Esophagus mucosa (tissue), 1 donor: ENCODE measurements at regions not wholly inside any gene's neighbourhood (a gene's known extent, or its start where the extent isn't known, plus 50 kb on each side); places are given as distances from the start of the nearest gene placed in this dataset.

ENCODE experiments used
- ATAC-seq: fragments of 200-7000 bp; cut with Tn5 transposase; one replicate; pipeline ENCODE4 v1.9.1; 2020
- donor health status: DM: yes; HTN: yes; CAD: no.

DNA sequence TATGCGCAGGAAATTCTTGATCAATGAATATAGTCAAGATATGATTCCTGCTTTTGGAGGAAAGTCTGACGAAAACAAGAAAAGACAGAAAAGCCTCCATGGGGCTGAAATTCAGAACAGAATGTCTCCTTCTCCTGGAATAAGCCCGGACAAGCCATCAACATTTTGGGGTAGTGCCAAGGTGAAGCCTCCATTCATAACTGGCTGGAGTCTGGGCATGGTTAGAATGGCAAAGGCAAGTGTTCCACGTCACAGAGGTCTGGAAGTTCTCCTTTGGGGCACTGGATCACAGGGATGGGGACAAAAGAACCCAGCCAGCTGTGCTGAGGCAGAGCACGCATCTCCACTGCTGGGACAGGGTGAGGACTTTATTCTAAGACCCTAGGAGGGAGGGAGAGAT, 505.7 kb downstream of the CMPK2 start:
- no peak for ATAC-seq

DNA sequence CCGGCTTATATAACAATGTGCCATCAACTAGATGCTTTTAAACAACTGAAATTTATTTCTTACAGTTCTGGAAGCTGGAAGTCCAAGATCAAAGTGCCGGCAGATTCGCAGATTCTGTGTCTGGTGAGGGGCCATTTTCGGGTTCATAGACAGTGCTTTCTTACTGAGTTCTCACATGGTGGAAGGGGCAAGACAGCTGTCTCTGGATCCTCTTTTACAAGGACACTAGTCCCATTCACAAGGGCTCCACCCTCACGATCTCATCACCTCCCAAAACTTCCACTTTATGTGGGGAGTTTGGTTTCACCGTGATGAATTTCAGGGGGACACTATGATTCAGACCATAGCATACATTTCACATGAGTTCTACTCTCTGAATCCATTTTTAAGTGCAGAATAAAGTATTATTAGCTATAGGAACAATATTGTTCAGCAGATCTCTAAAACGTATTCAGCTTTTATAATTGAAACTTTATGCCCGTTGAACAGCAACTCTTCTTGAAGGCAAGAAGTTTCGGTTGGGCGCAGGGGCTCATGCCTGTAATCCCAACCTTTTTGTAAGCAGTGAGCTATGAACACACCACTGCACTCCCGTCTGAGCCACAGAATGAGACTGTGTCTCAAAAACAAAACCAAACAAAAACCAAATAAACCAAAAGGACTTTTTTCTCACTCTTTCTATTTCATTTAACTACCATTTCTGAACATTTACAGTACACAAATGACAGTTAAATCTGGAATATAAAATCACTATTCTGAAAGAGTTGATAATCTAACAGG, 502.8 kb downstream of the CMPK2 start:
- ATAC-seq = no peak

DNA sequence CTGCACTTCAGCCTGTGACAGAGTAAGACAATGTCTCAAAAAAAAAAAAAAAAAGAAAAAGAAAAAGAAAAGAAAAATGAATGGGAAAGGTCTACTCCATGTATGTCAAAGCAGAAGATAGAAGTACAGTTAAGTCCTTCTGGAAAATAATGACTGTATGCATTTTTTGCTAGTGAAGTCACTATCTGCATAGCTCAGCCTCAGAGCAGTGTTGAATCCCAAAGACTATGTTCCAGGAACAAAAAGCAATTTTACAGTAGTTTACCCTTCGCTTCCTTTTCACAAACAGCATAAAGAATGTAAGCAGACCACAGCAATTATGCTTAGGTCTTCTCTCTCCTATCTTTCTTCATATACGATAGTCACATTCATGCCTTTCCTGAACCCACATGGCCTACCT, 497.4 kb downstream of the CMPK2 start:
- no peak for ATAC-seq

DNA sequence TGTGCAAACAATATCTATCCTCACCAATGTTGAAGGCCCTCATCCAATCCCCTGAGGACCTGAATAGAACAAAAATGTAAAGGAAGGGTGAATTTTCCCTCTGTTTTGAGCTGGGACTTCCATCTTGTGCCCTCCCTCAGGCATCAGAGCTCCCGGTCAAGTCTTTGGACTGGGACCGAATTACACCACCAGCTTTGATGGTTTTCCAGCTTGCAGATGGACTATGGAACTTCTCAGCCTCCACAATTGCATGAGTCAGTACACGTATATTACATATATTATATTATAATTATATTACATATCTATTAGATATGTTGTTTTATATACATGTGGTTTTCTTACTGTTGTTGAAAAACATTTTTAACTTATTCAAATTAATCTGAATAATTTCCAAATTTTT, 496.4 kb downstream of the CMPK2 start:
- ATAC-seq = no peak

DNA sequence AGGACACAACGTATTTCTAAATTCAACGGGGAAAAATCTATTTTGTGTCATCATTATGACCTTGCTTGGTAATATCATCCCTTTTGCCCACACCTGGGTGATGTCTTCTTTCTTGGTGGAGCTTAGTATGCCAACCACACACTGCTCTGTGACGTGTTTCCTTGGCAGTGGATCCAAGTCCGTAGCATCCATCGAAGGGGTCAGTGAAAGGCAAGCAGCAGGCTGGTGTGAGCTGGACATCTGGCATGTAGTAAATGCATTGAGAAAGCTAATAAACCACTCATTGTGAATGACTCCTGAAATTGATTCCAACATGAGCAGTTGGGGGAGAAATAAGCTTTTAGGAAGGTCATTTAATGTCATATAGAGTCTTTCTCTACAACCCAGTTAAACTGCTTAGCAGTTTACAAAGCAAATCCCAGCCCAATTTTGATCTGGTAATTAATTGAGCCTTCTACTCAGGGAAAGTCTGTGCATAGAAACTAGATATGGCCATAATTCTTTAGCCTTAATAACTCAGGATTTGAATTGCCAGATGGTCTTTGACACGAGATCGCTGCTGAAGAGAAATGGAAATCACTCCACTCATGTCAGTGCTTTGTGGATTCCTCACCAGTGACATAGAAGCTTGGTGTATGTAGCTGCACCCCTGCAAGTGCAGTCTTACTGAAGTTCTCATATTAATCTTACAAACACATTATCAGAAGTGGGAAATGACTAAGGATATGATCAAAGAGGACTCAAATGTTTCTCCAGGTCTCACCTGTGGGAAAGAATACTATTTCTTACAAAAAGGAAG, 494.8 kb downstream of the CMPK2 start:
- ATAC-seq = no peak

DNA sequence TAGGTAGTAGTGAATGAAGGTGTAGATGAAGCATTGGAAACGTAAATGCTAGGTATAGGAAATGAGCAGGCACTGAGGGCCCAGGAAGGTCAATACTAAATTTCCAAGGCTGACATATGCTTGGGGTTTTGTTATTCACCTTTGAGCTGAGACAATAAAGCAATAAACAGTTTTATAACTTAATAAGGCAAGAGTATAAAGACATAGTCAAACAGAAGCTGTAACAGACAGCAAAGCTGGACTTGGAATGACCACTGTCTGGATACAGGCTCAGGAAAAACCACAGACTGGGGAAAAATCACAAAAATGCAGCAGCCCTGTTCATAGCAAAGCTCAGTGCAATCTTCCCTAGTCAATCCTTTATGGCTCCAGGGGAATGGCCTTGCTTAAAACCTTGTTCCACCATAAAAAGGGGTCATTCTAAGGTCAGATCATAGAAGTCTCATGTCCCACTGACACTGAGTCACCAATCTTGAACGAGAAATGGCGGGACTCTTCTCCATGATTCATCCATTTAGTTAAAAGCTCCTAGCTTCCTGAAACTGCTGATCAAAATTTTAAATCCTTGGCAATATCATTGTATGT, 493.3 kb downstream of the CMPK2 start:
- ATAC-seq = no peak

DNA sequence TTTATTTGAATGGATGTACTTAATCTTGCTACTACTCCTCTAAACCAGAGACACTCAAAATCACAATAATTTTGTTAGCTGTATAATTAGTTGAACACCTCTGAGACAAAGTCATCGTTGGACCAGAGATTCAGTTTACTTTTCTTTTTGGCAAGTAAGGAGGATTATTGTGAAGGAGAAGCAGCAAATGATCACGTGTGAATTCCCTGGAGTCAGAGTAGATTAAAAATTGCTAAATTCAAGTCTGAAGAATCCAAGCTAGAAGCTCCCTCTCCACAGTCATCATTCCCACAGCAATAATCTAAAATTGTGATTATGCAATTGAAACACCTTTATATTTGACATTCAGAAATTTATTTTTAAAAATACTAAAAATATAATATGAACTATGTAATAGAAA, 484.4 kb downstream of the CMPK2 start:
- ATAC-seq = no peak

DNA sequence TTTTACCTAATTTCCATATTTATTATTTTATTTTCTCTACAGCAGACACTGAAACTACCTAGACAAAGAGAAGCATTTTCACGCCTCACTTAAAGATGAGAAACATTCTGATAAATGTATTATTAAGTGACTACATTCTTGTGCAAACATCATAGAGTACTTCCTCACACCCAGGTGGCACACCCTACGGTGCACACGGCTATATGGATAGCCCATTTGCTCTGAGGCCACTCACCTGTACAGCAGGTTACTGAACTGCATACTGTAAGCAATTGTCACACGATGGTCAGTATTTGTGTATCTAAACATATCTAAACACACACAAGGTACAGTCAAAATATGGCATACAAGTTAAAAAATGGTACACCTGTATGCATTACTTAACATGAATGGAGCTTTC, 481.4 kb downstream of the CMPK2 start:
- no peak for ATAC-seq

DNA sequence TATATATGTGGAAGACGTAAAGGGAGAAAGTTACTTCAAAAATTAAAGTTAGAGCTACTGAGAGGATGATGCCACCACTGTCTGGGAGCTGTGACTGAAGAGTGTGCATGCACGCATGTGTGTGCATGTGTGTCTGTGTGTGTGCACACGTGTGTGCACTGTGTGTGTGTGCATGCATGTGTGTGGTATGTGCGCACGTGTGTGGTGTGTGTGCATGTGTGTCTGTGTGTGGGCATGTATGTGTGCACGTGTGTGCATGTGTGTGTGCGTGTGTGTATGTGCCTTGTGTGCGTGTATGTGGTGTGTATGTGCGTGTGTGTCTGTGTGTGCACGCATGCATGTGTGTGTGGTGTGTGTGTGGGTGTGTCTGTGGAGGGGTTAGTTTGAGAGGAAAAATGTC, 473.4 kb downstream of the CMPK2 start:
- ATAC-seq = no peak

DNA sequence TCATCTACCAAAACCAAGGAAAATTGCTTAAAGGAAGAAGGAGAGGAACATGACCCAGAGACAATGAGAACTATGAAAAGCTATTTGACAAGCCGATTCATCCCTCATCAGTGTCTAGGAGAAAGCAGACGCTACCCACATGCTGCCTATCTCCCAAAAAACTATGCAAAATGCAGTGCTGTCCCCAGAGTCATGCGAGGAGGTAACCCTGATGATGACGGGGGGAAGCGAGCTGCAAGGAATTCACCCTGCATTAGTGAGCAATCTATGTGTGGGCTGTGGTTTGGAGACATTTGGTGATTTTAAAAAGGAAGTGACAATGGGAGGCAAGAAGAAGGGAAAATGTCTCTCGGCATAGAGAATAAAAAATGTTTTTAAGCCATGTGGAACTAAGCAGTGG, 472.7 kb downstream of the CMPK2 start:
- no peak for ATAC-seq

DNA sequence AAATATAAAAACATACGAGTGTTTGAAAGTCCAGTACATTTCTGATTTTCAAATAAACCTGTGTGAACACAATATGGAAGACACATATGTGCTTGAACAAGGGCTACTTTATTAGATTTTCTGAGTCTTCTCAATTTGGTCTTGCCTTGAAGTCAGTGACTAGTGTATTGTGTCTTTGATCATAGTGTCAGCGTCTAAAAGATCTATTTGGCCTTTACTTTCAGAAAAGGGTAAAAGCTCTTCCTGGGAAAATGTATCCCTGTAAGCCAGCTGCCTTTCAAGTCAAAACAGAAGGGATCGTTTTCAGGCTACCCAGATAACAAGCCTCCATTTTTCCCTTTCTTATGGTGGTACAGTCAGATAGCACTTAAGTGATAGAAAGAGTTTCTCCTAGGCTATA, 471.9 kb downstream of the CMPK2 start:
- no peak for ATAC-seq

DNA sequence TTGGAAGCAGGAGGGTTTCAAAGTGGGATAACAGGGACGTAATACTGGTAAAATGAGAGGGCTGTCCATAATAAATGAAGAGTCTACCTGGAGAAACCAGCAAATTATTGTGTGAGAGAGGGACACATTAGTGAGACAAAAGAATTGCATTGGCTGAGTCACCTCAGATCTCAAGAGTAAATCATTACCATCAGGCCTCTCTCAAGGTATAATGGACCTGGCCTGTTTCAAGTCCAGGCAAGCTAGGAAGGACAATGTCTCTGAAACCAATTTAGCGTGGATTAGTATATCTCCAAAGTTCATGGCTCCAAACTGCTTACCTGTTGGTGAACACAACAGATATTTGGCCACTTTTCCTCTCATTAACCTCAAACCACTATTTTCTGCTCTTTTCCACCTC, 471.4 kb downstream of the CMPK2 start:
- no peak for ATAC-seq

DNA sequence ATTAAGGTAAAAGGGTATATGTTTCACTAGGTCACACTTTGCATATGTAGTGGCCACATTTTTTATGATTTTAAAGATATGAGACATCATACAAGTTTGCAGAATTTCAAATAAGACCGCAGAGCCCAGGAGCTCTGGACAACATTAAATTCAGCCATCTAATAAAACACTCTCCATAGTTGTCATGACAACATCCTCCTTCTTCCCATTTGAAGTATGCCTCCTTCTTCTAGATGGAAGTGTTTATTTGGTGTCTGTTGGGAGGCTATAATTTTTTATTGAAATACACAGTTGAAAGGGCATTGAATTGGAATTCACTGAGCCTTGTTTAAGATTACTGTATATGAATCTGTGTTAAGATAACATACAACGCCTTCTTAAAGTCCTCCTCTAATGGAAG, 467.3 kb downstream of the CMPK2 start:
- ATAC-seq = no peak

DNA sequence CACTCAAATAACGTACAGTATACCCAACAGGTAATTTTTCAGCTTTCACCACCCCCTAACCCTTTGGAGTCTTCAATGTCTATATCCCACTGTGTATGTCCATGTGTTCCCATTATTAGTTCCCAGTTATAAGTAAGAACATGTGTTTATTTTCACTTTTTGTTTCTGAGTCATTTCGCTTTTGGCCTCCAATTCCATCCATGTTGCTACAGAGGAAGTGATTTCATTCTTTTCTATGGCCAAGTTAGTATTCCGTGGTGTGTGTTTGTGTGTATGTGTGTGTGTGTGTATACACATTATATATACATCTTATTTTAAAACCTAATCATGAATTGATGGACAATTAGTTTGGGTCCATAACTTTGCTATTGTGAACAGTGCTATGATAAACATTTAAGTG, 464.4 kb downstream of the CMPK2 start:
- no peak for ATAC-seq

DNA sequence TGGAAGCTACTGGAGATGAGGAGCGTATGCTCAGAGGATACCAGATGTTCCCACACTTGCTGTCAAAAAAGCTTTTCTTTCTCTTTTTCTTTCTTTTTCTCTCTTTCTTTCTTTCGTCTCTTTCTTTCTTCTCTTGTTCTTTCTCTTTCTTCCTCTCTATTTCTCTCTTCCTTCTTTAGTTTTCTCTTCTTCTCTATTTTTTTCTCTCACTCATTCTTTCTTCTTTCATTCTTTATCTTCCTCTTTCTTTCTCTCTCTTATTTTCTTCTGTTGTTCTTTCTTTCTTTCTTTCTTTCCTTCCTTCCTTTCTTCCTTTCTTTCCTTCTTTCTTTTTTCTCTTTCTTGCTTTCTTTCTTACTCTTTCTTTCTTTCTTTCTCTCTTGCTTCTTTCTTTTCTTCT, 457.6 kb downstream of the CMPK2 start:
- ATAC-seq = no peak

DNA sequence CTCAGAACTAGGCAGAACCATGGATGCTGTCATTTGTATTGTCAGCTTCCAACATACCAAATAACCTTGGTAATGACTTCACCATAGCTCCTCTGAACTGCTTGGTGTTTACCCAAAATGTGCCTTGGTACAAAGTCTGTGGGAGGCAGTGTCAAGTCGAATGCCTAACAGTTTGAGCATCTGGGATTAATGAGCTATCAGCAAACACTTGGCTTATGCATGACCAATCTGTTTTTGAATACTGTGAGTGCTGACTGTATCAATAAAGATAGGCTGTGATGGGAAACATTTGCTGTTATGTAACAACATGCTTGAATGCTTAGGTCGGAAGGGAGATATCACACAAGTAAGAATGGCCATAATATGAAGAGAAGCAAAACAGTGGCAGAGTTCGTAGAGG, 455.4 kb downstream of the CMPK2 start:
- ATAC-seq = no peak

DNA sequence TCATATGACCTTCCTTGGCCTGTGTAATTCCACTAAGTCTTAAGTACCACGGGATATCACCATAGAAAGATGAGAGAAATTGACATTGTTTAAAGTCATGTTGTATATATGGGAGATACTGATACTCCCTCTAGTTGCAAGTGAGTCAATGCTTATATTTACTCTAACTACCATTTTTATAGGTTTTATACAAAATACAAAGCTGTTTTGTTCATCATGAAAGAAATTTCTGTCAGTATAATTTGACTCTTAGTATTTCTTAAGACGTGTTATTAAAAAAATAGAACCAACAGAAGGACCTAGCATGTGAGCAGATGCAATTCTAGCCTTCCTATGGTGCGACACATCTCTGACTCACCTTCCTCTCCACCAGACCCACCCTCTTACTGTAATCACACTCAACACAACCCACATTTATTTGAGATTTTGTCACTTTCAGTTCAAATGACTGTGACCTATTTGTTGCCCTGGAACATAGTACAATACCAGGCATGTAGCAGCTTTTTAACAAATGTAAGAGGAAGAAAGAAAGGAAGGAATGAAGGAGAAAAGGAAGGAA, 453.1 kb downstream of the CMPK2 start:
- no peak for ATAC-seq

DNA sequence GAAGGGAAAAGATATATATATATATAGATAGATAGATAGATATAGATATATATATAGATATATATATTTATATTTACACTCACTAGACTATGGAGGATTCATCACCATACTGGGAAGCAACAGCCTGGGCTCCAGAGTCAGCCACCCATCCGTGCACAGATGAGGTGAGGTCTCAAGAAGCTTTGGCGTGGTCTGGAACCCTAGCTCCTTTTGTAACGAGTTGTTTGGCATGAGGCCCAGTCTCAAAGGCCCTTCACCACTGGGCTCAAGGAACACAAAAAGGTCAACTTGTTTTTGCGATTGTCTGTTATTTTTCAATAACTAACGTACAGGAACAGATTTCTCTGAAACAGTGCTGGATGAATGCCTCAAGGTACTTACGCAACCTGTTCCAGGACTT, 448.7 kb downstream of the CMPK2 start:
- ATAC-seq = no peak

DNA sequence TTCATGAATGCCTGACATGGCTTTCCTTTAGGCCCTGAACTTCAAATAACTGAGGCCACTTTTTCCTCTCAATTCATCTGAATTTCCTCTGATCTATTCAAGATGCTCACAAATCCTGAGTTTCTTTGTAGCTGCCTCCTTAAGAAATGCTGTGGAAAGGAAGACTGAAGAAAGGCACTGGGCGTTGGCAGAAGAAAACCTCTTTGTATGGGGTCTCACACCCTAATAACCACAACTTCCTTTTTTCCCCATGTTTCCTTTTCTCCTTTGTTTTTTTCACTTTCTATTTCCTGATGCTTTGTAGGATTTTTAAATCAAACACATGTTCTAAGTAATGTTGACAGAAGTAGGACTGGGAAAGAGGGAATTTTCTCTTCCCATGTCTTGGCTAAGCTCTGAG, 447.4 kb downstream of the CMPK2 start:
- no peak for ATAC-seq

DNA sequence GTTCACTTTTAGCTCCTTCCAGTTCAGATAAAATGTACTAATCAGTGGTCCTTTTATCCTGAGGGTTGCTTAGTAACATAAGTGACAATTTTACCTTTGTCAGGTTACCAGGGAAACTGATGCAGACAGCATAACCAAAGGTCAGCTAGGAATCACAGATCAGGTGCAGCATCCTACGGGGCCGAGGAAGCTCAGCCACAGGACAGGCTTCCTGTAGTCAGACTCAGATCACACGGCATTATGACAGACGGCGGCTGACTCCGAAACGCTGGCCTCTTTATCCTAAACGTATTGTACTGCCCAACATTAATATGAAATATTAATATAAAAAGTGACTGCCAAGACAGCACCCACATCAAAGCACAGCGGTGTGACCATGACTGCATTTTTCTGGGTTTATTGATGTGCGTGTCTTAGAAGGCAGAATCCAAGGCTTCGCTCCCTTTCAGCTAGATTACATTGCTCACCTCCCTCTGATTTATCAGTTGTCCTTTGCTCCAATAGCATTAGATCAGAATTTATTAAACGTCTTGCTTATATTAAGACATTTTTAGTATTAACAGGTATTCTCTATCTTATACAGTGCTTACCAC, 444.5 kb downstream of the CMPK2 start:
- no peak for ATAC-seq

DNA sequence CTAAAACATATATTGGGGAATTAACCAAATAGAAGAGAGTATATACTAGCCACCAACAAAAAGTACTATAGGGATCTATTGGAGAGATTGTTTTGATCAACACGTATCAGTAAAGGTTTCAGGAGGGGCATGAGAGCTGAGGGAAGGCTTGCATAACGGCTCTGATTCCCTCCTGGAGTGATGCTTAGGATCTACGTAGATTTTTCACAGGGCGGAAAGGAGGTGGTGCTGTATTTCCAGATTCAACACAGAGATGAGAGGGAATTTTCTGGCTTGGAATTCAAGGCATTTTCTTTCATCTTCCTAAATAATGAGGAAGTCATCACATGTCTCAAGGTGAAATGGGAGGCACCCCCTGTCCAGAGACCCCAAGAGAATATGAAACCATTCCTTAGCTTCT, 443.8 kb downstream of the CMPK2 start:
- ATAC-seq = no peak

DNA sequence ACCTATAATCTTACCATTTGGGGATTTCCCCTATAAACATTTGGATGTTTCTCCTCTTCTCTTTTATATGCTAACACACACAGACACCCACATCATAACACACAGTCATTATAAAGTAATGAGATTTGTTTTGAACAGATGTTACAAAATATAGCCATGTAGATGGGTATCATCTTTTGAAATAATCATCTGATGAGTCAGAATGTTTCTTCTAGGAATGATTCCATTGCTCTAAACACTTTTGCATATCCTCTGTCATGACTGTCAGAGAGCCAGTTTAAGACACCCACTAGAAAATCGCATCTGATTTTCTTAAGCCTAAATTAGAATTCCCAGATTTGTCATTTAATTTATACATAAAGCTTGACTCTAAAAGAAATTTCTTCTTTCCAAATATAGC, 442.6 kb downstream of the CMPK2 start:
- ATAC-seq = no peak

DNA sequence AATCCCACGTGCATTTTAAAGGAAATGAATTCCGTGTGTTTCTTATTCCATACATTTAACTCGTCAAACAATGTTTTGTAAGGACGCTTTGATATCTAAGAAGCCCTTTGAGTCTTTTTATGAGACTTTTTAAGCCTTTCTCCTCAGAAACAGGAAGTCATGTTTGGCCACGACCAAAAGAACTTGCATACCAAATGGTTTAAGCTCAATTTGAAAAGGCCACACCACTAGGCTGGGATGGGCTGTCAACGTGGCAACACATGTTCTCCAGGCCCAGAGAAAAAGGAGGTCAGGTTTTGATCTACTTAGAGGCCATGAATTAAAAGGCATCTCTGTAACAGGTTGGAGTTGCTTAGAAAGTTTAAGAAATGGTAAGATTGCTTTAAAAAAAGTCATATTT, 441.8 kb downstream of the CMPK2 start:
- ATAC-seq = no peak
